ENCODE measurements at regions not wholly inside any gene's neighbourhood (a gene's known extent, or its start where the extent isn't known, plus 50 kb on each side); places are given as distances from the start of the nearest gene placed in this dataset.

DNA sequence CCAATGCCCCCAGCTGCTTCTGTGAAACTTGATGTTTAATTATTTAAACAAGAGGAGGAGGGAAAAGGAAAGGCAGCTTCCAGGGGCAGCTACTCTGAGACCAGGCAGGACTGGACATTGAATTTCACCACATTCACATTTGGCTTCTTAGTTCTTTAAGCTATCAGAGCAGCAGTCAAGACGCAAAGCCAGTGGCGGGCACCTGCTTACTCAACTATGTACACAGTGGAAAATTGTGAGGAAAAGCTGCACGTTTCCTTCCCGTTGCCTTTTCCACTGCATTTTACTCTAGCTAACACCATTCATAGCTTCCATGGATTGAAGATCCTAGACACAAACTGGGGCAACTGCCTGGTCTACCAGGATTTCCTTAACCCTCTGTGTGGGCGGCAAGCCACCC, 200.3 kb downstream of the ERCC6L2 start:
- TF ChIP-seq, protein P1, sequence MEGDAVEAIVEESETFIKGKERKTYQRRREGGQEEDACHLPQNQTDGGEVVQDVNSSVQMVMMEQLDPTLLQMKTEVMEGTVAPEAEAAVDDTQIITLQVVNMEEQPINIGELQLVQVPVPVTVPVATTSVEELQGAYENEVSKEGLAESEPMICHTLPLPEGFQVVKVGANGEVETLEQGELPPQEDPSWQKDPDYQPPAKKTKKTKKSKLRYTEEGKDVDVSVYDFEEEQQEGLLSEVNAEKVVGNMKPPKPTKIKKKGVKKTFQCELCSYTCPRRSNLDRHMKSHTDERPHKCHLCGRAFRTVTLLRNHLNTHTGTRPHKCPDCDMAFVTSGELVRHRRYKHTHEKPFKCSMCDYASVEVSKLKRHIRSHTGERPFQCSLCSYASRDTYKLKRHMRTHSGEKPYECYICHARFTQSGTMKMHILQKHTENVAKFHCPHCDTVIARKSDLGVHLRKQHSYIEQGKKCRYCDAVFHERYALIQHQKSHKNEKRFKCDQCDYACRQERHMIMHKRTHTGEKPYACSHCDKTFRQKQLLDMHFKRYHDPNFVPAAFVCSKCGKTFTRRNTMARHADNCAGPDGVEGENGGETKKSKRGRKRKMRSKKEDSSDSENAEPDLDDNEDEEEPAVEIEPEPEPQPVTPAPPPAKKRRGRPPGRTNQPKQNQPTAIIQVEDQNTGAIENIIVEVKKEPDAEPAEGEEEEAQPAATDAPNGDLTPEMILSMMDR (IDR thresholded peaks at IDR 0.05) = no peak
- TF ChIP-seq POLR2A (IDR thresholded peaks at IDR 0.05) = no peak
